Transverse colon (tissue), 4 donors: ENCODE measurements at regions not wholly inside any gene's neighbourhood (a gene's known extent, or its start where the extent isn't known, plus 50 kb on each side); places are given as distances from the start of the nearest gene placed in this dataset.

Experiments
- EP300 ChIP-seq: sonication (generic); formaldehyde crosslinking; IDR thresholded peaks from one replicate; pipeline ENCODE4 v1.6.1; 2017; ENCODE audit warnings: antibody characterized with exemption, low read depth
- POLR2A ChIP-seq: fragments of 450-650 bp; IDR thresholded peaks from one replicate; pipeline ENCODE4 v1.6.1; 2016; ENCODE audit warnings: antibody characterized with exemption, mild to moderate bottlenecking, moderate library complexity
- POLR2AphosphoS5 ChIP-seq, 3 donors: sonication (generic); formaldehyde crosslinking; IDR thresholded peaks; one replicate each; pipeline ENCODE4 v1.6.1; 2016; ENCODE audit warnings: antibody characterized with exemption in 3 of 3
- TF ChIP-seq, protein P1 (sequence below), 5 experiments: fragments of 200-600 bp in 3 of 5; fragments of 450-650 bp in 2 of 5; sonication (generic) in 3 of 5; IDR thresholded peaks; 1 replicate in 2 of 5; 2 replicates in 3 of 5; pipeline ENCODE4 v1.5.1; 2016 to 2017; ENCODE audit warnings: antibody characterized with exemption in 5 of 5, inconsistent platforms in 3 of 5, mild to moderate bottlenecking in 2 of 5, moderate library complexity in 1 of 5

DNA sequence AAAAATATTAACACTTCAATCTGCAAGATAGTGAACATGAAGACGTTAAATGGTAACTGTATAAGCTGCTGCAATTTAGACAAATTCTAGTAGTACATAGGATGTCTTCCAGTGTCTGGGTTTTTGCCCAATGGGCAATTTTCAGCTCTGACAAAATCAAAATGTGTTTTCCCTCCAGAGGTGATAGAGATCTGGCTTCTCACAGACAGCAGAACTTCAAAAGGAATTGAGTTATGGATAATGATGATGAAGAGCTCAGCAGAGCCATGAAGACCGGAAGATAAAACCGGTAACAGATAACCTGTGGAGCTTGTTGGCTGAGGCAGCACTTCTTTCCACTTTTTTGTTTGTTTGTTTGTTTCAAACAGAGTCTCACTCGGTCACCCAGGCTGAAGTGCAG is 89.4 kb upstream of the NTRK3 start:
- TF ChIP-seq, protein P1, sequence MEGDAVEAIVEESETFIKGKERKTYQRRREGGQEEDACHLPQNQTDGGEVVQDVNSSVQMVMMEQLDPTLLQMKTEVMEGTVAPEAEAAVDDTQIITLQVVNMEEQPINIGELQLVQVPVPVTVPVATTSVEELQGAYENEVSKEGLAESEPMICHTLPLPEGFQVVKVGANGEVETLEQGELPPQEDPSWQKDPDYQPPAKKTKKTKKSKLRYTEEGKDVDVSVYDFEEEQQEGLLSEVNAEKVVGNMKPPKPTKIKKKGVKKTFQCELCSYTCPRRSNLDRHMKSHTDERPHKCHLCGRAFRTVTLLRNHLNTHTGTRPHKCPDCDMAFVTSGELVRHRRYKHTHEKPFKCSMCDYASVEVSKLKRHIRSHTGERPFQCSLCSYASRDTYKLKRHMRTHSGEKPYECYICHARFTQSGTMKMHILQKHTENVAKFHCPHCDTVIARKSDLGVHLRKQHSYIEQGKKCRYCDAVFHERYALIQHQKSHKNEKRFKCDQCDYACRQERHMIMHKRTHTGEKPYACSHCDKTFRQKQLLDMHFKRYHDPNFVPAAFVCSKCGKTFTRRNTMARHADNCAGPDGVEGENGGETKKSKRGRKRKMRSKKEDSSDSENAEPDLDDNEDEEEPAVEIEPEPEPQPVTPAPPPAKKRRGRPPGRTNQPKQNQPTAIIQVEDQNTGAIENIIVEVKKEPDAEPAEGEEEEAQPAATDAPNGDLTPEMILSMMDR (IDR thresholded peaks at IDR 0.05), result no peak
- TF ChIP-seq EP300, result no peak
- no peak for TF ChIP-seq POLR2A
- no peak for TF ChIP-seq POLR2AphosphoS5 (IDR thresholded peaks at IDR 0.05)
